DOHH2 (cell line): ENCODE measurements at regions not wholly inside any gene's neighbourhood (a gene's known extent, or its start where the extent isn't known, plus 50 kb on each side); places are given as distances from the start of the nearest gene placed in this dataset.
A peak's percentile ranks its signal among the peaks of the same experiment; 100 is the strongest.

Source experiments
- H3F3A ChIP-seq: fragments of 200-600 bp; sonication (generic), shearing (Covaris generic); 2 replicates; pipeline ENCODE4 v1.6.0; 2016; ENCODE audit warnings: antibody characterized with exemption, mild to moderate bottlenecking; ENCODE audit not compliant: control insufficient read depth, insufficient read depth
- H3K27ac ChIP-seq: fragments of 200-600 bp; sonication (generic); 2 replicates; pipeline ENCODE4 v1.5.1; 2014; ENCODE audit warnings: low read depth, mild to moderate bottlenecking, low read length, moderate library complexity
- H3K27me3 ChIP-seq: fragments of 200-600 bp; sonication (generic); 2 replicates; pipeline ENCODE4 v1.6.1; 2014; ENCODE audit warnings: mild to moderate bottlenecking, low read length, mixed read lengths; ENCODE audit not compliant: control insufficient read depth
- H3K36me3 ChIP-seq: fragments of 200-600 bp; sonication (generic); 2 replicates; pipeline ENCODE4 v1.6.1; 2014; ENCODE audit warnings: mild to moderate bottlenecking, low read length, moderate library complexity, mixed read lengths; ENCODE audit not compliant: control insufficient read depth
- H3K4me1 ChIP-seq: fragments of 200-600 bp; sonication (generic); 2 replicates; pipeline ENCODE4 v1.6.1; 2014; ENCODE audit warnings: mild to moderate bottlenecking, low read length, mixed read lengths; ENCODE audit not compliant: control insufficient read depth
- H3K4me2 ChIP-seq: fragments of 200-600 bp; sonication (generic); 2 replicates; pipeline ENCODE4 v1.6.0; 2014; ENCODE audit warnings: mild to moderate bottlenecking, low read length, moderate library complexity
- H3K4me3 ChIP-seq: fragments of 200-600 bp; sonication (generic); 2 replicates; pipeline ENCODE4 v1.5.1; 2014; ENCODE audit warnings: mild to moderate bottlenecking, low read length, mixed read lengths
- H3K79me2 ChIP-seq: fragments of 200-600 bp; sonication (generic); 2 replicates; pipeline ENCODE4 v1.6.1; 2014; ENCODE audit warnings: mild to moderate bottlenecking, low read length, mixed read lengths; ENCODE audit not compliant: control insufficient read depth
- H3K9me2 ChIP-seq: fragments of 200-600 bp; sonication (generic); replicated peaks from 2 replicates; pipeline ENCODE4 v1.6.1; 2014; ENCODE audit warnings: mild to moderate bottlenecking, low read length, mixed read lengths; ENCODE audit not compliant: control insufficient read depth
- H3K9me3 ChIP-seq: fragments of 200-600 bp; sonication (generic); 2 replicates; pipeline ENCODE4 v1.6.1; 2014; ENCODE audit warnings: antibody characterized with exemption, low read length, mixed read lengths; ENCODE audit not compliant: control insufficient read depth, insufficient read depth
- H4K20me1 ChIP-seq: fragments of 200-600 bp; sonication (generic); 2 replicates; pipeline ENCODE4 v1.6.0; 2014; ENCODE audit warnings: low read depth, mild to moderate bottlenecking, antibody characterized with exemption, low read length, moderate library complexity; ENCODE audit not compliant: control insufficient read depth, insufficient read depth
- EZH2phosphoT487 ChIP-seq: fragments of 200-600 bp; sonication (generic); IDR thresholded peaks from 2 replicates; pipeline ENCODE4 v1.6.1; 2017; ENCODE audit warnings: borderline replicate concordance, mild to moderate bottlenecking, antibody characterized with exemption, low read length, moderate library complexity, mixed read lengths
- TF ChIP-seq, protein P1 (sequence below): fragments of 200-600 bp; sonication (generic); IDR thresholded peaks from one replicate; pipeline ENCODE4 v1.5.1; 2014; ENCODE audit warnings: antibody characterized with exemption, mild to moderate bottlenecking, low read depth, low read length; ENCODE audit not compliant: poor library complexity, severe bottlenecking

- Histone ChIP-seq H3K4me3 (peak overlapping the region; percentile 83), H3K27ac (peak overlapping the region; percentile 97)
These were observed 52.1 kb upstream of the UBE2L5 start for GRCh38 chr13:30370146-30370545.

DNA sequence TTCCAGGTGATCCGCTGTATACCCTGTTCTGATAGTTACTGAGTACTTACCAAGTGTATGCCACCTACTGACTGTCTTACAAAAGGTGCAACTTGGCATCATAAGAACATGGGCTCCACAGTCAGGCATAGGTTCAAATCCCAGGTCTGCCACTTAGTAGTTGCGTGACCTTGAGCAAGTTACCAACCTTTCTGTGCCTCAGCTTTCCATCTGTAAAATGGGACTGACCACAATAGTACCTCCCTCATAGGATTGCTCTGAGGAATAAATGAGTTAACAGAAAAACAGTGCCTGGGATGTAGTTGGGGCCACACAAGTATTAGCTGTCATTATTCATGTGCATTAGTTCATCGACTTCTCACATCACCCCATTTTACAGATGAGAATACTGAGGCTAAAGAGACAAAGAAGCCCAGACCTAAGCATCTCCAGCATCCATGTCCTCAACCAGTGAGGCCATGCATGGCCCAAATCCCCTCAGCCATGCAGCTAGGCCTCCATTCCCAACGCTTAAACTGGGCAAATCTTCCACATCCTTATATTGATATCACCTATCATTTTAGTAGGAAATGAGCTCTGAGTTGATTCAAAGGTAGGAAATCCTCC is 51.3 kb upstream of the UBE2L5 start:
- no peaks in the 10 kb centered on the region for H3K9me2 ChIP-seq
- H3K79me2 ChIP-seq: peaks cover 65% of the 10 kb centered on the region
- peaks cover 82% of the 10 kb centered on the region for H3K36me3 ChIP-seq
- peak overlapping the region; percentile 98 for H3K4me2 ChIP-seq
- H3F3A ChIP-seq: peaks cover 46% of the 10 kb centered on the region
- peak overlapping the region; percentile 83 for H3K4me3 ChIP-seq
- H3K27me3 ChIP-seq: no peaks in the 10 kb centered on the region
- TF ChIP-seq, protein P1, sequence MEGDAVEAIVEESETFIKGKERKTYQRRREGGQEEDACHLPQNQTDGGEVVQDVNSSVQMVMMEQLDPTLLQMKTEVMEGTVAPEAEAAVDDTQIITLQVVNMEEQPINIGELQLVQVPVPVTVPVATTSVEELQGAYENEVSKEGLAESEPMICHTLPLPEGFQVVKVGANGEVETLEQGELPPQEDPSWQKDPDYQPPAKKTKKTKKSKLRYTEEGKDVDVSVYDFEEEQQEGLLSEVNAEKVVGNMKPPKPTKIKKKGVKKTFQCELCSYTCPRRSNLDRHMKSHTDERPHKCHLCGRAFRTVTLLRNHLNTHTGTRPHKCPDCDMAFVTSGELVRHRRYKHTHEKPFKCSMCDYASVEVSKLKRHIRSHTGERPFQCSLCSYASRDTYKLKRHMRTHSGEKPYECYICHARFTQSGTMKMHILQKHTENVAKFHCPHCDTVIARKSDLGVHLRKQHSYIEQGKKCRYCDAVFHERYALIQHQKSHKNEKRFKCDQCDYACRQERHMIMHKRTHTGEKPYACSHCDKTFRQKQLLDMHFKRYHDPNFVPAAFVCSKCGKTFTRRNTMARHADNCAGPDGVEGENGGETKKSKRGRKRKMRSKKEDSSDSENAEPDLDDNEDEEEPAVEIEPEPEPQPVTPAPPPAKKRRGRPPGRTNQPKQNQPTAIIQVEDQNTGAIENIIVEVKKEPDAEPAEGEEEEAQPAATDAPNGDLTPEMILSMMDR: no peak
- TF ChIP-seq EZH2phosphoT487: no peak
- peak overlapping the region; percentile 97 for H3K27ac ChIP-seq
- H3K4me1 ChIP-seq: peaks cover 93% of the 10 kb centered on the region
- no peaks in the 10 kb centered on the region for H4K20me1 ChIP-seq
- no peaks in the 10 kb centered on the region for H3K9me3 ChIP-seq

More at GRCh38 chr13:30370146-30370545, 52.1 kb upstream of the UBE2L5 start:
- Histone ChIP-seq H3K9me2 (no peaks in the 10 kb centered on the region), H3K4me2 (peak overlapping the region; percentile 98), H3K36me3 (peaks cover 87% of the 10 kb centered on the region), H4K20me1 (no peaks in the 10 kb centered on the region), H3K27me3 (no peaks in the 10 kb centered on the region), H3K9me3 (no peaks in the 10 kb centered on the region), H3F3A (peaks cover 49% of the 10 kb centered on the region), H3K79me2 (peaks cover 65% of the 10 kb centered on the region), H3K4me1 (peaks cover 93% of the 10 kb centered on the region)
- TF ChIP-seq, protein P1: no peak
- TF ChIP-seq EZH2phosphoT487: no peak

DNA sequence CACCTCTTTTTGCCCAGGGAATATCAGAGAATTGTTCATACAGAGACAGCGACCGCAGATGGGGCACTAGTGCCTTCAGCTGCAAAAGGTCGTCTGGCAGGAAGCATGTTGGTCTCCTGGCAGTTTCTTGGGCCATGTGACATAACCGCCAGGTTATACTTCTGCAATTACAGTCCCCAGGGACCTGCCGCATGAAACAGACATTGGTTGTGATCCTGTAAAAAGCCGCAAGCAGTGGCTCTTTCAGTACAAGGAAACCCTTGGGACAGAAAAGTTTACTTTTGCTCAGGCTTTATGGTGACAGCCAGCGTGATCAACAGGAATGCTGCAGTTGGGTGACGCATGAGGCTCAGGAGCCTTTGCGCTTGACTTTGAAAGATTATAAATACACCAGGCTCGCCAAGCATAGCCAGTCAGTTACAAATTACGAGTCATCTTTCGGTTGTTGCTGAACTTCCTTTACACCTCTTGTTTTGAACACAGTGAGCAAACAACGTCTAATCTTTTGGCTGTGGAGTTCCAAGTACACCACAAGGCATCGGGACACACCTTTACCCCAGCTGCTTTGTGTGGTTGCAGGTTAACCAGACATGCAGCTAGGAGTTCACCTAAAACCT is 50.5 kb upstream of the UBE2L5 start:
- no peaks in the 10 kb centered on the region for H3K9me2 ChIP-seq
- peaks cover 53% of the 10 kb centered on the region for H3F3A ChIP-seq
- H3K9me3 ChIP-seq: no peaks in the 10 kb centered on the region
- peak overlapping the region; percentile 97 for H3K27ac ChIP-seq
- peak overlapping the region; percentile 98 for H3K4me2 ChIP-seq
- H3K79me2 ChIP-seq: peaks cover 72% of the 10 kb centered on the region
- peaks cover 81% of the 10 kb centered on the region for H3K36me3 ChIP-seq
- H3K27me3 ChIP-seq: no peaks in the 10 kb centered on the region
- peaks cover 94% of the 10 kb centered on the region for H3K4me1 ChIP-seq
- H3K4me3 ChIP-seq: peak overlapping the region; percentile 83
- H4K20me1 ChIP-seq: no peaks in the 10 kb centered on the region
- TF ChIP-seq EZH2phosphoT487: no peak
- TF ChIP-seq, protein P1: no peak
